K562 (cell line): ENCODE measurements at regions not wholly inside any gene's neighbourhood (a gene's known extent, or its start where the extent isn't known, plus 50 kb on each side); places are given as distances from the start of the nearest gene placed in this dataset.

ENCODE experiments used
- EZH2 ChIP-seq: IDR thresholded peaks from 2 replicates; pipeline ENCODE4 v1.6.1; 2012; ENCODE audit warnings: low read depth, mild to moderate bottlenecking, inconsistent platforms, low read length, borderline replicate concordance
- KLF6 ChIP-seq: fragments of 250-450 bp; sonication (Bioruptor Pico); IDR thresholded peaks from 2 replicates; pipeline ENCODE4 v1.4.0; 2020; ENCODE audit warnings: mild to moderate bottlenecking, moderate library complexity, borderline replicate concordance
- MLX ChIP-seq, 2 experiments: fragments of 450-650 bp in 1 of 2; sonication (generic) in 1 of 2; formaldehyde crosslinking; conservative IDR thresholded peaks; 2 replicates each; pipeline versions ENCODE4 v1.4.0 to v1.8.1; 2020 to 2022; ENCODE audit warnings: mild to moderate bottlenecking in 1 of 2, missing genetic modification reagents in 1 of 2
- NFE2L1 ChIP-seq: fragments of 450-650 bp; IDR thresholded peaks from 2 replicates; pipeline ENCODE4 v1.6.1; 2016; ENCODE audit warnings: missing genetic modification characterization, low read depth, mild to moderate bottlenecking, missing compliant biosample characterization, moderate library complexity, borderline replicate concordance
- PHF8 ChIP-seq: fragments of 200-600 bp; sonication (generic); IDR thresholded peaks from 2 replicates; pipeline ENCODE4 v1.6.1; 2012; ENCODE audit warnings: mixed run types, mild to moderate bottlenecking, inconsistent platforms, low read length, moderate library complexity, borderline replicate concordance
- POLR2A ChIP-seq: fragments of 450-650 bp; conservative IDR thresholded peaks from 2 replicates; pipeline ENCODE4 v1.6.1; 2016
- SP1 ChIP-seq: sonication (generic); formaldehyde crosslinking; IDR thresholded peaks from 2 replicates; pipeline ENCODE4 v1.8.1; 2022; ENCODE audit warnings: mild to moderate bottlenecking, missing genetic modification reagents
- TOE1 ChIP-seq, 2 experiments: fragments of 450-650 bp in 1 of 2; sonication (generic) in 1 of 2; formaldehyde crosslinking in 1 of 2; IDR thresholded peaks; 2 replicates each; pipeline versions ENCODE4 v1.7.1 to v1.8.0; 2016 to 2022; ENCODE audit warnings: borderline replicate concordance in 2 of 2, mild to moderate bottlenecking in 2 of 2, antibody characterized with exemption in 1 of 2, inconsistent platforms in 1 of 2, low read depth in 1 of 2, missing genetic modification reagents in 1 of 2, moderate library complexity in 1 of 2
- YY1 ChIP-seq, 3 experiments: IDR thresholded peaks; 2 replicates each; pipeline ENCODE4 v1.6.1; 2011; ENCODE audit warnings: low read length in 2 of 3, mild to moderate bottlenecking in 2 of 3, moderate library complexity in 2 of 3, borderline replicate concordance in 1 of 3, control low read depth in 1 of 3, low read depth in 1 of 3; ENCODE audit not compliant: insufficient read depth in 3 of 3, insufficient replicate concordance in 2 of 3, control insufficient read depth in 1 of 3, insufficient read length in 1 of 3; ENCODE audit errors: extremely low read depth in 1 of 3
- ZNF121 ChIP-seq: sonication (generic); formaldehyde crosslinking; conservative IDR thresholded peaks from 2 replicates; pipeline ENCODE4 v1.8.0; 2022; ENCODE audit warnings: missing genetic modification reagents
- ZNF175 ChIP-seq: fragments of 200-800 bp; sonication (Bioruptor generic); IDR thresholded peaks from 2 replicates; pipeline ENCODE4 v1.6.1; 2016; ENCODE audit warnings: low read depth, mild to moderate bottlenecking, missing genetic modification characterization, missing compliant biosample characterization
- ZNF318 ChIP-seq, 2 experiments: fragments of 450-650 bp; IDR thresholded peaks; 2 replicates each; pipeline ENCODE4 v1.6.1; 2016; ENCODE audit warnings: mild to moderate bottlenecking in 2 of 2, borderline replicate concordance in 1 of 2, low read depth in 1 of 2, moderate library complexity in 1 of 2
- TF ChIP-seq, protein P1 (sequence below), 2 experiments: IDR thresholded peaks in 1 of 2; conservative IDR thresholded peaks in 1 of 2; 2 replicates each; pipeline ENCODE4 v1.6.1; 2016; ENCODE audit warnings: low read depth in 2 of 2, mild to moderate bottlenecking in 1 of 2, missing compliant biosample characterization in 1 of 2, missing genetic modification characterization in 1 of 2, moderate library complexity in 1 of 2
- TF ChIP-seq, protein P2 (sequence below), 3 experiments: IDR thresholded peaks in 2 of 3; conservative IDR thresholded peaks in 1 of 3; 2 replicates each; pipeline ENCODE4 v1.5.1; 2011 to 2012; ENCODE audit warnings: low read length in 3 of 3, mild to moderate bottlenecking in 3 of 3, control low read depth in 2 of 3, improper control_type of control experiment in 1 of 3, inconsistent platforms in 1 of 3, low read depth in 1 of 3, mixed read lengths in 1 of 3, moderate library complexity in 1 of 3; ENCODE audit not compliant: insufficient read depth in 2 of 3

DNA sequence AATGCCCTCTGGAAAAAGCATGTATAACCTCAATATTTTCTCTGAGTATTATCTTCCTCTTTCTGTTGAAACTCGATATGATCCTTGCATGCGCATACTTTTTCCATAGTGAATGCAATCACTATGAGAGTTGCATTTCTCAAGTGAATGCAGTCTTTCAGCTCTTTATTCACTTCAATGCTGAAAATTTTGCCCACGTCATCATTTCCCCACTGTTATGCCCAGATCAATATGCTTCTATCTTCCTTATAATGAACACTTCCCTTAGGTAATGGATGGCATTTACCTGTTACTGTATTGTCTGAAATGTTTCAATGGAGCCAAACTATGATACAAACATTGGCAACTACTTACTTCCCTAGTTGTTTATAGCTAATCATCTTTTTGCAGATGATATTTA lies 866.6 kb upstream of the SLITRK6 start:
- no peak for TF ChIP-seq ZNF175 (CRISPR knock-in tag)
- TF ChIP-seq, protein P1, sequence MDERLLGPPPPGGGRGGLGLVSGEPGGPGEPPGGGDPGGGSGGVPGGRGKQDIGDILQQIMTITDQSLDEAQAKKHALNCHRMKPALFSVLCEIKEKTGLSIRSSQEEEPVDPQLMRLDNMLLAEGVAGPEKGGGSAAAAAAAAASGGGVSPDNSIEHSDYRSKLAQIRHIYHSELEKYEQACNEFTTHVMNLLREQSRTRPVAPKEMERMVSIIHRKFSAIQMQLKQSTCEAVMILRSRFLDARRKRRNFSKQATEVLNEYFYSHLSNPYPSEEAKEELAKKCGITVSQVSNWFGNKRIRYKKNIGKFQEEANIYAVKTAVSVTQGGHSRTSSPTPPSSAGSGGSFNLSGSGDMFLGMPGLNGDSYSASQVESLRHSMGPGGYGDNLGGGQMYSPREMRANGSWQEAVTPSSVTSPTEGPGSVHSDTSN (CRISPR knock-in tag; IDR thresholded peaks at IDR 0.05; ENCODE audit: low read depth), result no peak
- TF ChIP-seq, protein P1 (tag; conservative IDR thresholded peaks at IDR 0.05; ENCODE audit: low read depth), result no peak
- TF ChIP-seq MLX (CRISPR knock-in tag; conservative IDR thresholded peaks at IDR 0.05), result no peak
- TF ChIP-seq, protein P2, sequence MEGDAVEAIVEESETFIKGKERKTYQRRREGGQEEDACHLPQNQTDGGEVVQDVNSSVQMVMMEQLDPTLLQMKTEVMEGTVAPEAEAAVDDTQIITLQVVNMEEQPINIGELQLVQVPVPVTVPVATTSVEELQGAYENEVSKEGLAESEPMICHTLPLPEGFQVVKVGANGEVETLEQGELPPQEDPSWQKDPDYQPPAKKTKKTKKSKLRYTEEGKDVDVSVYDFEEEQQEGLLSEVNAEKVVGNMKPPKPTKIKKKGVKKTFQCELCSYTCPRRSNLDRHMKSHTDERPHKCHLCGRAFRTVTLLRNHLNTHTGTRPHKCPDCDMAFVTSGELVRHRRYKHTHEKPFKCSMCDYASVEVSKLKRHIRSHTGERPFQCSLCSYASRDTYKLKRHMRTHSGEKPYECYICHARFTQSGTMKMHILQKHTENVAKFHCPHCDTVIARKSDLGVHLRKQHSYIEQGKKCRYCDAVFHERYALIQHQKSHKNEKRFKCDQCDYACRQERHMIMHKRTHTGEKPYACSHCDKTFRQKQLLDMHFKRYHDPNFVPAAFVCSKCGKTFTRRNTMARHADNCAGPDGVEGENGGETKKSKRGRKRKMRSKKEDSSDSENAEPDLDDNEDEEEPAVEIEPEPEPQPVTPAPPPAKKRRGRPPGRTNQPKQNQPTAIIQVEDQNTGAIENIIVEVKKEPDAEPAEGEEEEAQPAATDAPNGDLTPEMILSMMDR (IDR thresholded peaks at IDR 0.05 in 2 of 3, conservative IDR thresholded peaks at IDR 0.05 in 1 of 3; ENCODE audit: insufficient read depth in 2 of 3, low read depth in 1 of 3, low read length in 3 of 3), result no peak
- TF ChIP-seq ZNF318 (IDR thresholded peaks at IDR 0.05; ENCODE audit: borderline replicate concordance in 1 of 2, low read depth in 1 of 2), result no peak
- no peak for TF ChIP-seq ZNF121 (CRISPR knock-in tag)
- no peak for TF ChIP-seq NFE2L1 (tag)
- no peak for TF ChIP-seq POLR2A
- TF ChIP-seq PHF8, result no peak
- TF ChIP-seq SP1 (CRISPR knock-in tag), result no peak
- TF ChIP-seq YY1 (IDR thresholded peaks at IDR 0.05; ENCODE audit: borderline replicate concordance in 1 of 3, control insufficient read depth in 1 of 3, extremely low read depth in 1 of 3, insufficient read depth in 3 of 3, insufficient read length in 1 of 3, insufficient replicate concordance in 2 of 3, low read depth in 1 of 3, low read length in 2 of 3), result no peak
- no peak for TF ChIP-seq EZH2
- no peak for TF ChIP-seq TOE1 (IDR thresholded peaks at IDR 0.05; ENCODE audit: borderline replicate concordance)
- TF ChIP-seq TOE1 (CRISPR knock-in tag; IDR thresholded peaks at IDR 0.05; ENCODE audit: borderline replicate concordance, low read depth), result no peak
- TF ChIP-seq KLF6 (CRISPR knock-in tag), result no peak
